Nephron progenitor cell (in vitro differentiated cells): ENCODE measurements at regions not wholly inside any gene's neighbourhood (a gene's known extent, or its start where the extent isn't known, plus 50 kb on each side); places are given as distances from the start of the nearest gene placed in this dataset.

Experiments used
- DNase-seq: peaks from one replicate; pipeline ENCODE4 v3.0.0; 2021
- H3K27ac Mint-ChIP-seq: 2 replicates; pipeline ENCODE4 v1.8.0; 2021; ENCODE audit warnings: mild to moderate bottlenecking, moderate library complexity, mixed read lengths
- H3K27me3 Mint-ChIP-seq: 2 replicates; pipeline ENCODE4 v1.8.0; 2021; ENCODE audit warnings: mild to moderate bottlenecking, low read depth, mixed read lengths; ENCODE audit not compliant: poor library complexity
- H3K36me3 Mint-ChIP-seq: 2 replicates; pipeline ENCODE4 v1.8.0; 2021; ENCODE audit warnings: low read depth, mixed read lengths
- H3K4me1 Mint-ChIP-seq: 2 replicates; pipeline ENCODE4 v1.8.0; 2021; ENCODE audit warnings: mixed read lengths
- H3K4me3 Mint-ChIP-seq: 2 replicates; pipeline ENCODE4 v1.8.0; 2021; ENCODE audit warnings: mild to moderate bottlenecking, moderate library complexity, mixed read lengths
- H3K9me3 Mint-ChIP-seq: 2 replicates; pipeline ENCODE4 v1.8.0; 2021; ENCODE audit warnings: mild to moderate bottlenecking, moderate library complexity, mixed read lengths
- CTCF ChIP-seq: fragments of 200-600 bp; sonication (generic); IDR thresholded peaks from 2 replicates; pipeline ENCODE4 v1.5.0; 2021; ENCODE audit warnings: antibody characterized with exemption

- TF ChIP-seq CTCF: no peak
- Mint-ChIP-seq H3K4me1 (no peaks in the 10 kb centered on the region), H3K36me3 (no peaks in the 10 kb centered on the region), H3K27ac (peak overlapping the region; percentile 33), H3K9me3 (no peaks in the 10 kb centered on the region), H3K4me3 (no peak overlapping the region), H3K27me3 (peaks cover 19% of the 10 kb centered on the region)
- DNase-seq: no peak
These were observed 524.3 kb downstream of the TCERG1L start for GRCh38 chr10:130787243-130787642.

DNA sequence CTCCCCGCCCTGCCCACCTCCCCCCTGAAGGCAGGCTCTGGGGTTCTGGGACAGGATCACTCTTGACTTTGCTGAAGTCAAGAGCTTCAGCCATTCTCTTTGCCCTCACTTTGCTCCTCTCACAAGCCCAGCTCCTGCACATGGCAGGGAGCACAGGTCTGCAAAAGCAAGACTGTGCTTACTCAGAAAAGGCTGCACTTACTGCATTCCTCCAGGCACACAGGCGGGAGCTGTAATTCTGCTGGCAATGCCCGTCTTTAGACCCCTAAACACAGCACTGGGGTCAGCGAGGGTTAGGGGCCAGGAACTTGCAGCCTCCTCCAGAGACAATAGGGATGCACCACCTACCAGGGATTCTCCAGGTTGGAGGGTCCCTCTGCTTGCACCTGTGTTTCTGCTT, 523.7 kb downstream of the TCERG1L start:
- H3K27me3 Mint-ChIP-seq: peaks cover 16% of the 10 kb centered on the region
- H3K4me1 Mint-ChIP-seq: no peaks in the 10 kb centered on the region
- no peak overlapping the region for H3K4me3 Mint-ChIP-seq
- H3K36me3 Mint-ChIP-seq: no peaks in the 10 kb centered on the region
- peaks cover 2% of the 10 kb centered on the region for H3K9me3 Mint-ChIP-seq
- H3K27ac Mint-ChIP-seq: no peak overlapping the region
- no peak for DNase-seq
- no peak for TF ChIP-seq CTCF

- TF ChIP-seq CTCF: no peak
- no peaks in the 10 kb centered on the region for H3K36me3 Mint-ChIP-seq
- peaks cover 16% of the 10 kb centered on the region for H3K9me3 Mint-ChIP-seq
- peaks cover 13% of the 10 kb centered on the region for H3K27me3 Mint-ChIP-seq
- DNase-seq: no peak
- no peaks in the 10 kb centered on the region for H3K4me1 Mint-ChIP-seq
- no peak overlapping the region for H3K4me3 Mint-ChIP-seq
- H3K27ac Mint-ChIP-seq: no peak overlapping the region
These were observed 521.2 kb downstream of the TCERG1L start for GRCh38 chr10:130790339-130790738.

GRCh38 chr10:130792096-130792845, 519.2 kb downstream of the TCERG1L start:
- TF ChIP-seq CTCF: no peak
- peaks cover 14% of the 10 kb centered on the region for H3K27me3 Mint-ChIP-seq

GRCh38 chr10:130795819-130796218, 515.7 kb downstream of the TCERG1L start:
- no peak for DNase-seq
- no peaks in the 10 kb centered on the region for H3K4me1 Mint-ChIP-seq
- H3K4me3 Mint-ChIP-seq: no peak overlapping the region
- no peak for TF ChIP-seq CTCF
- no peak overlapping the region for H3K27ac Mint-ChIP-seq
- no peaks in the 10 kb centered on the region for H3K36me3 Mint-ChIP-seq
- peaks cover 15% of the 10 kb centered on the region for H3K27me3 Mint-ChIP-seq
- peaks cover 16% of the 10 kb centered on the region for H3K9me3 Mint-ChIP-seq

More at GRCh38 chr10:130792096-130792845, 519.2 kb downstream of the TCERG1L start:
- no peak for DNase-seq
- Mint-ChIP-seq H3K36me3 (no peaks in the 10 kb centered on the region), H3K27ac (no peak overlapping the region), H3K4me3 (no peak overlapping the region), H3K9me3 (peaks cover 16% of the 10 kb centered on the region), H3K4me1 (no peaks in the 10 kb centered on the region)

- Mint-ChIP-seq H3K27me3 (peaks cover 21% of the 10 kb centered on the region), H3K36me3 (no peaks in the 10 kb centered on the region), H3K4me1 (no peaks in the 10 kb centered on the region), H3K27ac (no peak overlapping the region), H3K9me3 (peaks cover 7% of the 10 kb centered on the region), H3K4me3 (no peak overlapping the region)
- DNase-seq: no peak
- TF ChIP-seq CTCF: no peak
These were observed 512.0 kb downstream of the TCERG1L start for GRCh38 chr10:130799532-130799931.
